ENCODE measurements at regions not wholly inside any gene's neighbourhood (a gene's known extent, or its start where the extent isn't known, plus 50 kb on each side); places are given as distances from the start of the nearest gene placed in this dataset.
"Not testable (repeated sequence)": the region's sequence is repeated elsewhere in the genome, so short reads cannot be mapped to it uniquely, and the experiment has no call there.

- FAIRE-seq (no peak), DNase-seq (ENCODE audit: extremely low spot score, insufficient read length, low read depth) (no peak)
Measured at GRCh38 chr5:8517456-8517855, 648.5 kb downstream of the MTRR start.

DNA sequence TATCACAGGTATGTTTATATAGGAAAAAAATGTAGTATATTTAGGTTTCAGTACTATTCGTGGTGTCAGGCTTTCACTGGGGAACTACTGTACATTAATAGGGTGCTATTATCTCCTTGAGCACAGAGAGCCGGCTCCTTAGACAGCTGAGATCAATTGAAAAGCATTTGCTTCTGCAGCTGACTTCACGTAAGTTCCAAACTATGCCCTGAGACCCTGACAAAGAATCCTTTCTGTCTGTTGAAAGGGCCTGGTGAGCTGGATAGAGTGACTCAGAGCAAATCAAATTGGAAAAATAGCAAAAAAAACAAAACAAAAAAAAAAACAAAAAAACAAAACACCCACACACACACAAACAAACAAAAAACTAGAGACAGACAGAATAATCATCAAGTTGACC lies 652.0 kb downstream of the MTRR start:
- FAIRE-seq (no peak), DNase-seq (ENCODE audit: extremely low spot score, insufficient read length, low read depth) (no peak)

DNA sequence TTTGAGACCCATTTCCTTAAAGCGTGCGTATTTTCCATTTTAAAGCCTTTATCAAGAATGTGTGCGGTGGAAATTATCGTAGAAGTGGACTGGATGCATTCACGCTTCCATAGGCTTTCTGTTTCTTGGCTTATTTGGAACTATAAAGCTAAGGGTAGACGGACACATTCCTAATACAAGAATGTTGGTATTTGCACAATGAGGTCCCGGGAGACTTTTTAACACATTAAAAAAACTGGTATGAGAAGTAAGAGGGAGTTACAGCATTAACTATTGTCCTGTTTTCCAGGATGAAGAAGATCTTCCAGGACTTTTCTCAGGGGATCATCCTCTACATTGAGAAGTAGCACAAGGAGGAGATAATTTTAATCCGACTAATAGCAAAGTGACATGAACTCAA lies 653.0 kb downstream of the MTRR start:
- FAIRE-seq, result no peak
- no peak for DNase-seq (ENCODE audit: extremely low spot score, insufficient read length, low read depth)

DNA sequence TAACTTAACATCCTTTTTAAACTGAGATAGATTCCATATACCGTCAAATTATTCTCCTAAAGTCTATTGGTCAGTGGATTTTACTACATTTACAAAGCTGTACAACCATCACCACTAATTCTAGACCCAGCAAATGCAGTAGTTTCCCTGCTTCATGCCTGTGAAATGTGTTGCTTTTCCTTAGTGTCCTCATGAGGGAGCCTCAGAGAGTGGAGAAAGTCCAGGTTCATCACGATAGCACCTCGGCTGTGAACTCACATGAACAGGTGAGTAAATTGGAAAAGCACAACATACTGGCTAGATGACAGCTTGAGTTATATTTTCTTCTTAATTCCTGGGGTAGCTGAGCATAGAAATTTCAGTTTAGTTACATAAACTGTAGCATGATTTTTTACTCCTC lies 653.7 kb downstream of the MTRR start:
- FAIRE-seq, result no peak
- DNase-seq (ENCODE audit: extremely low spot score, insufficient read length, low read depth), result no peak

GRCh38 chr5:8523501-8523900 lies 654.6 kb downstream of the MTRR start:
- no peak for DNase-seq (ENCODE audit: extremely low spot score, insufficient read length, low read depth)
- FAIRE-seq, result no peak

- FAIRE-seq (no peak), DNase-seq (ENCODE audit: extremely low spot score, insufficient read length, low read depth) (no peak)
Measured at GRCh38 chr5:8525819-8526218, 656.9 kb downstream of the MTRR start.

GRCh38 chr5:8528106-8528505 lies 659.2 kb downstream of the MTRR start:
- FAIRE-seq (no peak), DNase-seq (ENCODE audit: extremely low spot score, insufficient read length, low read depth) (no peak)

DNA sequence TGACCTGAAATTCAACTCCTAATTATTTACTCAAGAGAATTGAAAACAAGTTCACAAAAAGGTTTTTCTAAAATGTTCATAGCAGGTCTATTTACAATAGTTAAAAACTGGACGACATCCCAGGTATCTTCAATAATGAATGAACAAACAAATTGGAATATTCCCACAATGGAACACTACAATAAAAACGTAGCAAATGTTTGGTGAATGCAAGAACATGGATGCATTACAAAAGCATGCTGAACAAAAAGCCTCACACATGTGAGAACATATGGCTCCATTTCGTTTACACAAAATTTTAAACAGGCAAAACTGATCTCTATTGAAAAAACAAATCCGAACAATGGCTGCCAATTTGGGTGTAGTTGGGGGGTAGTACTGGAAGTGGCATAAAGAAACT lies 669.9 kb downstream of the MTRR start:
- DNase-seq (ENCODE audit: extremely low spot score, insufficient read length, low read depth), result no peak
- no peak for FAIRE-seq

DNA sequence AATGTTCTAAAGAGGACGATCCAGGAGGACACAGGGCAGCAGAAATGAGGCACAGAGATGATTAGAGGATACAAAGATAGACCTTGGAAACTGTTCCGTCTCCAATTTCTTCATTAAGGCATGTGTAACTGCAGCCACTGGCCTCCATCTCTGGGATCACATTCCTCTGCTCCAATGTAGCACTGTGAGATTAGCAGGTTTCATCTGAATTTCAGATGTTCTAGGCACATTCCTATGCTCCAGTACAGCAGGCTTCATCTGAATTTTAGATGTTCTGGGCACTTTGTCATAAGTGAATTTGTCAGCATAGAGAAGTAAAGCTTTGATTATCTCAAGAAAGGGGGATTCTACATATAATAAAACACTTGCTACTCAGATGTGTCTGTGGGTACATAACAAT lies 671.4 kb downstream of the MTRR start:
- no peak for FAIRE-seq
- no peak for DNase-seq (ENCODE audit: extremely low spot score, insufficient read length, low read depth)

DNA sequence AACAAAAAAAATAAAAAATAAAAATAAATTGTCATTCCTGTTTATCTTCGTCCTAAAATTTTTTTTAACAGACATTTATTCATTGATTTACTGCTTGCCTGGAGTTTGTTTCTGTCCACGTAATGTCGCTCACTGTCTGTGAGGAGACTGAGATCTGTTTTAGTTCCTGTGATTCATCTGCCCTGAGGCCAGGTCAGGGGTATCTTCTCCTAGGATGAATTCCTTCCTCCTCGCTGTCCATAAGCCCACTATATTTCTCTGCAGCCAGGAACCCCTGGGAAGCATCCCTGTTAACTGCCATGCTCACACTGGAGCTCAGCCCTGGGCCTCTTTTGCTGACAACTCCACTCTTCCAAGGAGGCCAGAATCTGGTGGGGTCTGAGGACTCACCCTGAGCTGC lies 682.0 kb downstream of the MTRR start:
- DNase-seq (ENCODE audit: extremely low spot score, insufficient read length, low read depth) (no peak), FAIRE-seq (no peak)

DNA sequence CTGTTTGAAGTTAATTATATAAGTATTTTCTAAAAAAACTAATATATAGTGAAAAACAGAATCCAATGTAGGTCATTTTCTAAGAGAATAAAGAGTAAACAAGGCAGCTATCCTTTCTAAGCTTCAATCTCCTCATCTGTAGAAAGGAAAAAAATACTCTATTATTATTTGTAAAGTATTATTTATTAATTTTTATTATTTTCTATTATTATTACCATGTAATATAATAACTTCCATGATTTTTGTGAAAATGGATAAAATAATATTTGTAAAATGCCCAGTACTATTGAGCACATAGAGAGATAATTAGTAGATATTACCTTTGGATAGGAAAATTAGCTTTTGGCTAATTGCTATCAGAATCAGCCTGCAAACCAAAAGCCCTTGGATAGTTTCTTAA lies 684.4 kb downstream of the MTRR start:
- DNase-seq (ENCODE audit: extremely low spot score, insufficient read length, low read depth) (no peak), FAIRE-seq (no peak)

DNA sequence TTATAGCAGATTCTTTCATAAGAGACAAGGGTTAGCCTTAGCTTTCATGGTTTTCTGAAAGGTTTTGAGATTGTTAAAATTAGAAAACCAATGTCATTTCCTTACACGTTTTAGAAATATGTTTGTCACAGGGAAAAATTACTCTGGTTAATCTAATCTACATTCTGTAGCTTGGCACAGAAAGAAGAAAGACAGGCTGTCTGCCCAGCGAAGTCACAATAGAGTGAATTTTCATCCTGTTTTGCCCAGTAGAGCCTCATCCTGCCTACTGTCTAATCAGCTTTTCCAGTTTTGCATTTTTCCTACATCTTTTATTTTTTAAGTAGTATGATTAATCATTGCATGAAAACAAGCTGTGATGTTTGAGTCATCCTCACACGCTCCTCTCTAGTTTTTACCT lies 688.8 kb downstream of the MTRR start:
- FAIRE-seq (no peak), DNase-seq (ENCODE audit: extremely low spot score, insufficient read length, low read depth) (no peak)

DNA sequence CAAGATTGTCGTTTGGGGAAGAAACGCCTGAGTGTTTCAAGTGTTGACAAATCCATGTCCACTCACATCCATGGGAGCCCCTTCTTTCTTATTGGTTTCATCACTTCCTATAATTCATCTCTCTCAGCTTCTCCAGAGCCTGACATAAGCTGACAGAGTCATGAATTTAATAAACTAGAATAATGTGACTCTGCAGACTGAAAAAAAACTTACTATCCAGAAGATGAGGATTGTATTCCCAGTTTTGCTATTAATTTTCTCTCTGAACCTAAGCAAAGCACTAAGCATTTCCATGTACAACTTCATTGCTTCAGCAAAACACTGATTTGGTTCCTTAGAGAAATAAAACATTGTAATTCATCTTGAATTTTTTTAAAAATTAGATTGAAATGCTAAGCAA lies 691.8 kb downstream of the MTRR start:
- FAIRE-seq, result no peak
- no peak for DNase-seq (ENCODE audit: extremely low spot score, insufficient read length, low read depth)

DNA sequence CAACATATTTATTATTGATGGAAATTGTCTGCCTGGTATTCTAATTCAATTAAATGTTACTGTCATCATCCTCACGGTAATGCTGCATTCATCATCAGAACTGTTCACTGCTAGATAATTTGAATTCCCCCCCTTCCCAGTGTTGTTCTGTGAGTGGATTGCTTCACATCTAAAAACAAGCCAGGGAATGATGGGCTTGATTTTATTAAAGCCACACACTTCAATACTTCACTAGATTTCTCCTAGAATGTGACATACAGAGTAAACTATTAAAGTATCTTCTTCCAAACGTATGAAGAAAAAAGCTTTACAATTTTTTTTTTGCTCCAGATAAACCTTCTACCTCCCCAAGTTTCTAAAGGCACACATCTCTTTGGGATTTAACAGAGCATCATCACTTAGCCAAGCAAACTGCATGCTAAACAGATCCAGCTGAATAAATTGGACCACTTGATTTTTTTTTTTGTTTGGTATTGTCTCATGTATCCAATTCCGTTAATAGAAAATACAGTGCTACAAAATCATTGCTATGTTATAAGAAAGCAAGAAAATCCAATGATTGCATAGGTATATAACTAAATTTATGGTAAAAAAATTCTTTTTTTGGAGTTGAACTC lies 692.4 kb downstream of the MTRR start:
- DNase-seq (ENCODE audit: extremely low spot score, insufficient read length, low read depth), result no peak

DNA sequence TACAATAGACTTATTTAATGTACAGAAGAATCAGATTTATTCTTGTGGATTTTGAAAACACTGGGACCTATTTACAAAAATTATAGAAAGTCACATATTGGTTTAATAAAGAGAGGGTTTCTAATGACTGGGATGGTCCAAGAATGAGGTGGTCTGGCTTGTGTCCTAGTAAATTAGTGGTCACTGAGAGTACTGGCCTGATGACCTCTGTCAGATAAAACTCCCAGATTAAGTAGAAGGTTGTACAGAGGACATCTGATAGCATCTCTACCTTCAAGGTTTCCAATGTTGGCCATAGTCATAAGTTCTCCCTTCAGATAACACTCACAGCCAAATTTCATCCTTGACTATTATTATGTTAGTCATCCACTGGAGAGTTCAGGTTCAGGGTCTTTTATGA lies 692.9 kb downstream of the MTRR start:
- no peak for DNase-seq (ENCODE audit: extremely low spot score, insufficient read length, low read depth)
- no peak for FAIRE-seq

More for the DNA sequence above, 692.4 kb downstream of the MTRR start:
- no peak for FAIRE-seq

DNA sequence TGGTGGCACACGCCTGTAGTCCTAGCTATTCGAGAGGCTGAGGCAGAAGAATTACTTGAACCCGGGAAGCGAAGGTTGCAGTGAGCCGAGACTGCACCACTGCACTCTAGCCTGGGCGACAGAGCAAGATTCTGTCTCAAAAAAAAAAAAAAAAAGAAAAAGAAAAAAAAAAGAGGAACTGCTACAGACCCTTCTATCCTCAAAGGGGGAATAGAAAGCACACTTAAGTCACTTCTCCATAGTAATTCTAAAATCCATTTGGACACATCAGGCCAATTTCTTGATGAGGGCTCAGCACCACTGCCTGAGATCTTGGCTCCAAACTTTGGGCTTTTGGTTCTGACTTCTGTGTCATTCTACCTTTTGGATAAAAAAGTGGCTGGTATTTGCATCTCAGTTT lies 694.6 kb downstream of the MTRR start:
- DNase-seq (ENCODE audit: extremely low spot score, insufficient read length, low read depth); FAIRE-seq: not testable (repeated sequence)

DNA sequence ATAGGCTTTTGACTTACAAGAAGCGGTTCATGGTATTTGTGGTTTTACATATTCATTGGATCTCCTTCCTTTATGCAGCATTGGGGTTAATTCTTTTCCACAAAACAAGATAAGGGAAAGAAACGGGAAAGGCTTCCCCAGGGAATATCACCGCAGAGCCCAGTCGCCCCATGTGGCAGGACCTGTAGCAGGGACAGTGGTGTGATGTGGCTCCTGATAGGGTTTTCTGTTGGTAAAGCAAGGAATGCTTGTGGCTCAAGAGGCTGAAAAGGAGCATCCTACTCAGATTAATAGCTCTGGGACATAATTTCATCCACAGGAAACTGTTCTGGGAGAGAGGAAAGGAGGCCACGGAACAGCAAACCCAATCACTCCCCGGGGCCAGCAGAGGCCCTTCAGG lies 699.9 kb downstream of the MTRR start:
- DNase-seq (ENCODE audit: extremely low spot score, insufficient read length, low read depth), result no peak
- FAIRE-seq, result no peak

- DNase-seq (ENCODE audit: extremely low spot score, insufficient read length, low read depth), result no peak
- no peak for FAIRE-seq
Measured at GRCh38 chr5:8570528-8570927, 701.6 kb downstream of the MTRR start.

- no peak for DNase-seq (ENCODE audit: extremely low spot score, insufficient read length, low read depth)
- no peak for FAIRE-seq
Measured at GRCh38 chr5:8576178-8576577, 707.2 kb downstream of the MTRR start.

- DNase-seq (ENCODE audit: extremely low spot score, insufficient read length, low read depth) (no peak), FAIRE-seq (no peak)
Measured at GRCh38 chr5:8577792-8578191, 708.8 kb downstream of the MTRR start.

DNA sequence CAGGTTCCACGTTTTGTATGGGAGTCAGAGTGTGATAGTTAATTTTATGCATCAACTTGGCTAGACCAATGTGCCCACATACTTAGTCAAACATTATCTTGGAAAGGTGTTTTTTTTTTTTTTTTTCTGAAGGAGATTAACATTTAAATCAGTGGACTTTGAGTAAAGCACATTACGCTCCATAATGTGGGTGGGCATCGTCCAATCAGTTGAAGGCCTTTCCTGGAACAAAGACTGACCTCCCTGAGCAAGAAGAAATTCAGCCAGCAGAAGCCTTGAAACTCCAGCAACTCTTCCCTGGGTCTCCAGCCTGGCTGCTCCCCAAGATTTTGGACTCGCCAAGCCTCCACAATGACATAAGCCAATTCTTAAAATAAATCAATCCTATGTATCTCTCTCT lies 711.4 kb downstream of the MTRR start:
- no peak for FAIRE-seq
- DNase-seq (ENCODE audit: extremely low spot score, insufficient read length, low read depth), result no peak

GRCh38 chr5:8581047-8581446 lies 712.1 kb downstream of the MTRR start:
- DNase-seq (ENCODE audit: extremely low spot score, insufficient read length, low read depth) (no peak), FAIRE-seq (no peak)

Measured in GM18507 (cell line).